GM21526 (cell line): ENCODE measurements at regions not wholly inside any gene's neighbourhood (a gene's known extent, or its start where the extent isn't known, plus 50 kb on each side); places are given as distances from the start of the nearest gene placed in this dataset.

Experiments used
- ATAC-seq: cut with Tn5 transposase; IDR thresholded peaks from one replicate; pipeline ENCODE4 v1.9.1; 2021; ENCODE audit warnings: moderate library complexity; ENCODE audit not compliant: unreplicated experiment, low FRiP score

GRCh38 chr1:244336232-244336899 is 115.3 kb downstream of the ADSS2 start:
- no peak for ATAC-seq

- no peak for ATAC-seq
Observed at GRCh38 chr1:244337839-244338238, 113.9 kb downstream of the ADSS2 start.

GRCh38 chr1:244339073-244339692 is 112.5 kb downstream of the ADSS2 start:
- ATAC-seq, result no peak

GRCh38 chr1:244339776-244340175 is 111.9 kb downstream of the ADSS2 start:
- ATAC-seq, result no peak

GRCh38 chr1:244340396-244340795 is 111.3 kb downstream of the ADSS2 start:
- no peak for ATAC-seq

- ATAC-seq, result no peak
Observed at GRCh38 chr1:244341455-244342450, 110.0 kb downstream of the ADSS2 start.

- no peak for ATAC-seq
Observed at GRCh38 chr1:244344001-244344400, 107.7 kb downstream of the ADSS2 start.

GRCh38 chr1:244346972-244347618 is 104.6 kb downstream of the ADSS2 start:
- no peak for ATAC-seq

GRCh38 chr1:244347942-244348341 is 103.8 kb downstream of the ADSS2 start:
- ATAC-seq, result no peak

- no peak for ATAC-seq
Observed at GRCh38 chr1:244349103-244349531, 102.6 kb downstream of the ADSS2 start.

GRCh38 chr1:244349581-244350001 is 102.1 kb downstream of the ADSS2 start:
- peak; percentile 22 for ATAC-seq

- ATAC-seq, result peak; percentile 82
Observed at GRCh38 chr1:244350027-244350426, 101.7 kb downstream of the ADSS2 start.

GRCh38 chr1:244352156-244352830 is 99.4 kb downstream of the ADSS2 start:
- ATAC-seq, result no peak

- ATAC-seq, result no peak
Observed at GRCh38 chr1:244353551-244354091, 98.1 kb downstream of the ADSS2 start.

- no peak for ATAC-seq
Observed at GRCh38 chr1:244354810-244355278, 96.9 kb downstream of the ADSS2 start.

- ATAC-seq, result no peak
Observed at GRCh38 chr1:244356376-244356775, 95.3 kb downstream of the ADSS2 start.
